H1 (cell line): ENCODE measurements at regions not wholly inside any gene's neighbourhood (a gene's known extent, or its start where the extent isn't known, plus 50 kb on each side); places are given as distances from the start of the nearest gene placed in this dataset.

Source experiments
- CTCF ChIA-PET: fragments of 300-600 bp; sonication (Branson Sonifier 250); formaldehyde crosslinking; loops from one replicate; lab custom pipeline; 2021; ENCODE audit not compliant: partially characterized antibody; lab: Charles Lee
- POLR2A ChIA-PET: fragments of 300-600 bp; sonication (Branson Sonifier 250); formaldehyde crosslinking; loops from one replicate; lab custom pipeline; 2021; ENCODE audit warnings: inconsistent platforms; ENCODE audit not compliant: partially characterized antibody; lab: Charles Lee
- DNase-seq, 2 experiments: peaks; one replicate each; pipeline versions ENCODE4 v3.0.0 to v3.0.0-alpha.2; 2010 to 2022; ENCODE audit warnings: low spot score in 2 of 2, low read depth in 1 of 2, mixed read lengths in 1 of 2
- FAIRE-seq: peaks from 2 replicates; lab custom pipeline; 2011; peaks lifted over from hg19 to GRCh38; lab: Jason Lieb, UNC
- H2AFZ ChIP-seq: 2 replicates; pipeline ENCODE4 v1.8.1; 2012; ENCODE audit warnings: low read length, inconsistent platforms
- H2AK5ac ChIP-seq: 2 replicates; pipeline ENCODE4 v1.6.1; 2013; ENCODE audit warnings: low read depth, low read length
- H2BK120ac ChIP-seq: replicated peaks from 2 replicates; pipeline ENCODE3; 2013; ENCODE audit warnings: low read depth, low read length, inconsistent platforms
- H2BK12ac ChIP-seq: 2 replicates; pipeline ENCODE4 v1.6.1; 2013; ENCODE audit warnings: low read depth, low read length
- H2BK15ac ChIP-seq: 2 replicates; pipeline ENCODE4 v1.6.1; 2013; ENCODE audit warnings: low read length
- H2BK20ac ChIP-seq: 2 replicates; pipeline ENCODE4 v1.6.1; 2013; ENCODE audit warnings: low read length
- H2BK5ac ChIP-seq: 2 replicates; pipeline ENCODE4 v1.6.1; 2013; ENCODE audit warnings: low read depth, low read length
- H3K14ac ChIP-seq: 2 replicates; pipeline ENCODE4 v1.6.1; 2013; ENCODE audit warnings: inconsistent platforms; ENCODE audit not compliant: insufficient read length
- H3K18ac ChIP-seq: 2 replicates; pipeline ENCODE4 v1.6.1; 2013; ENCODE audit warnings: low read length; ENCODE audit errors: extremely low read depth
- H3K23ac ChIP-seq: 2 replicates; pipeline ENCODE4 v1.6.1; 2013; ENCODE audit warnings: inconsistent platforms; ENCODE audit not compliant: insufficient read length
- H3K23me2 ChIP-seq: 2 replicates; pipeline ENCODE4 v1.6.1; 2013; ENCODE audit warnings: low read depth, low read length
- H3K27ac ChIP-seq: 2 replicates; pipeline ENCODE4 v1.6.1; 2011; ENCODE audit warnings: low read depth, low read length, inconsistent platforms
- H3K27me3 ChIP-seq, 4 experiments: replicated peaks in 1 of 4; 1 replicate in 1 of 4; 2 replicates in 3 of 4; pipeline versions ENCODE4 v1.6.1 to v1.8.1; 2011 to 2013; ENCODE audit warnings: low read length in 3 of 4, mild to moderate bottlenecking in 3 of 4, inconsistent platforms in 2 of 4, mixed read lengths in 2 of 4, moderate library complexity in 1 of 4; ENCODE audit not compliant: control insufficient read depth in 3 of 4, insufficient read depth in 3 of 4; ENCODE audit errors: extremely low read depth in 1 of 4
- H3K36me3 ChIP-seq, 4 experiments: 2 replicates each; pipeline versions ENCODE4 v1.6.1 to v1.8.1; 2011 to 2013; ENCODE audit warnings: mild to moderate bottlenecking in 4 of 4, low read length in 3 of 4, moderate library complexity in 2 of 4, control low read depth in 1 of 4, inconsistent platforms in 1 of 4; ENCODE audit not compliant: insufficient read depth in 4 of 4, control insufficient read depth in 2 of 4
- H3K4ac ChIP-seq: replicated peaks from 2 replicates; pipeline ENCODE3; 2013; ENCODE audit warnings: low read length, low read depth, mixed read lengths, inconsistent platforms; ENCODE audit not compliant: insufficient read length
- H3K4me1 ChIP-seq, 4 experiments: replicated peaks in 1 of 4; 1 replicate in 1 of 4; 2 replicates in 3 of 4; pipeline versions ENCODE4 v1.6.1 to v1.8.1; 2011 to 2013; ENCODE audit warnings: low read length in 3 of 4, inconsistent platforms in 2 of 4, mixed read lengths in 1 of 4; ENCODE audit not compliant: insufficient read depth in 4 of 4, control insufficient read depth in 3 of 4
- H3K4me2 ChIP-seq, 2 experiments: 2 replicates each; pipeline versions ENCODE4 v1.6.1 to v1.8.1; 2011 to 2013; ENCODE audit warnings: low read depth in 2 of 2, low read length in 2 of 2, control low read depth in 1 of 2, inconsistent platforms in 1 of 2, mild to moderate bottlenecking in 1 of 2; ENCODE audit not compliant: insufficient read depth in 1 of 2
- H3K4me3 ChIP-seq, 4 experiments: fragments of 200-600, 300-600 bp in 1 of 4; sonication (generic), shearing (Covaris generic), sonication (Bioruptor Twin) in 1 of 4; 2 replicates each; pipeline versions ENCODE4 v1.5.1 to v1.8.1; 2011 to 2016; ENCODE audit warnings: low read length in 4 of 4, low read depth in 3 of 4, control low read depth in 2 of 4, inconsistent platforms in 2 of 4, mild to moderate bottlenecking in 2 of 4, mixed read lengths in 1 of 4, moderate library complexity in 1 of 4; ENCODE audit not compliant: insufficient read depth in 2 of 4; ENCODE audit errors: extremely low read depth in 1 of 4
- H3K56ac ChIP-seq: replicated peaks from 2 replicates; pipeline ENCODE3; 2013; ENCODE audit warnings: low read depth, mild to moderate bottlenecking, mixed read lengths, low read length, inconsistent platforms; ENCODE audit not compliant: insufficient read length
- H3K79me1 ChIP-seq: 2 replicates; pipeline ENCODE4 v1.6.1; 2013; ENCODE audit warnings: low read depth, low read length, control low read depth
- H3K79me2 ChIP-seq, 2 experiments: 2 replicates each; pipeline versions ENCODE4 v1.6.1 to v1.8.1; 2012 to 2013; ENCODE audit warnings: low read length in 2 of 2, mild to moderate bottlenecking in 2 of 2, inconsistent platforms in 1 of 2; ENCODE audit not compliant: insufficient read depth in 2 of 2, control insufficient read depth in 1 of 2
- H3K9ac ChIP-seq, 4 experiments: replicated peaks in 1 of 4; 1 replicate in 1 of 4; 2 replicates in 3 of 4; pipeline versions ENCODE4 v1.6.1 to v1.8.1; 2011 to 2013; ENCODE audit warnings: low read depth in 3 of 4, low read length in 3 of 4, control low read depth in 2 of 4, mild to moderate bottlenecking in 2 of 4, moderate library complexity in 2 of 4, inconsistent platforms in 1 of 4; ENCODE audit errors: extremely low read depth in 1 of 4
- H3K9me3 ChIP-seq, 2 experiments: 2 replicates each; pipeline versions ENCODE4 v1.6.1 to v1.8.1; 2012 to 2013; ENCODE audit warnings: mild to moderate bottlenecking in 2 of 2, moderate library complexity in 2 of 2, control low read depth in 1 of 2, inconsistent platforms in 1 of 2, low read depth in 1 of 2, low read length in 1 of 2, mixed read lengths in 1 of 2; ENCODE audit not compliant: insufficient read depth in 2 of 2
- H4K20me1 ChIP-seq, 2 experiments: replicated peaks in 1 of 2; 2 replicates each; pipeline versions ENCODE3 to v1.8.1; 2011 to 2013; ENCODE audit warnings: inconsistent platforms in 2 of 2, low read length in 2 of 2, mild to moderate bottlenecking in 1 of 2; ENCODE audit not compliant: insufficient read depth in 2 of 2, control insufficient read depth in 1 of 2
- H4K5ac ChIP-seq: 2 replicates; pipeline ENCODE4 v1.6.1; 2013; ENCODE audit warnings: low read length, low read depth, mixed read lengths, inconsistent platforms; ENCODE audit not compliant: insufficient read length
- H4K8ac ChIP-seq: 2 replicates; pipeline ENCODE4 v1.8.0; 2013; ENCODE audit warnings: mild to moderate bottlenecking, moderate library complexity, low read length, inconsistent platforms; ENCODE audit not compliant: insufficient read depth; ENCODE audit errors: extremely low read depth
- H4K91ac ChIP-seq: replicated peaks from 2 replicates; pipeline ENCODE3; 2013; ENCODE audit warnings: low read length, mixed read lengths, inconsistent platforms; ENCODE audit not compliant: insufficient read length
- ATF2 ChIP-seq: IDR thresholded peaks from 2 replicates; pipeline ENCODE4 v1.6.1; 2012; ENCODE audit warnings: low read length, inconsistent platforms
- CTBP2 ChIP-seq: IDR thresholded peaks from 2 replicates; pipeline ENCODE4 v1.7.0; 2011; ENCODE audit warnings: borderline replicate concordance, mild to moderate bottlenecking, moderate library complexity, mixed read lengths, low read length; ENCODE audit not compliant: insufficient read depth, insufficient read length
- EGR1 ChIP-seq: IDR thresholded peaks from 2 replicates; pipeline ENCODE4 v1.6.1; 2011; ENCODE audit warnings: low read depth, low read length, borderline replicate concordance
- SAP30 ChIP-seq: fragments of 300-600 bp; sonication (generic); IDR thresholded peaks from 2 replicates; pipeline ENCODE4 v1.7.1; 2012; ENCODE audit warnings: low read length, moderate library complexity, mild to moderate bottlenecking, inconsistent platforms; ENCODE audit not compliant: insufficient read depth, insufficient replicate concordance
- SP2 ChIP-seq: IDR thresholded peaks from 2 replicates; pipeline ENCODE4 v1.6.1; 2012; ENCODE audit warnings: mild to moderate bottlenecking, low read length, inconsistent platforms
- SUZ12 ChIP-seq: fragments of 200-600 bp; sonication (generic); IDR thresholded peaks from 2 replicates; pipeline ENCODE4 v1.6.1; 2012; ENCODE audit warnings: mild to moderate bottlenecking, inconsistent platforms, low read length, moderate library complexity, mixed read lengths
- WGBS, 2 experiments: shearing (Covaris generic) in 1 of 2; methylation state at CpG; one replicate each; pipeline versions ENCODE4 v1.1.6 to v1.1.7; 2013 to 2015; ENCODE audit warnings: low lambda C conversion rate in 2 of 2, mixed read lengths in 2 of 2, inconsistent platforms in 1 of 2, low coverage in 1 of 2, missing lambda C conversion rate in 1 of 2; ENCODE audit not compliant: insufficient replicate concordance in 2 of 2, insufficient coverage in 1 of 2, insufficient read length in 1 of 2; ENCODE audit errors: extremely low coverage in 1 of 2, missing lambda C conversion rate in 1 of 2; 5-methylcytosine and 5-hydroxymethylcytosine counted together

DNA sequence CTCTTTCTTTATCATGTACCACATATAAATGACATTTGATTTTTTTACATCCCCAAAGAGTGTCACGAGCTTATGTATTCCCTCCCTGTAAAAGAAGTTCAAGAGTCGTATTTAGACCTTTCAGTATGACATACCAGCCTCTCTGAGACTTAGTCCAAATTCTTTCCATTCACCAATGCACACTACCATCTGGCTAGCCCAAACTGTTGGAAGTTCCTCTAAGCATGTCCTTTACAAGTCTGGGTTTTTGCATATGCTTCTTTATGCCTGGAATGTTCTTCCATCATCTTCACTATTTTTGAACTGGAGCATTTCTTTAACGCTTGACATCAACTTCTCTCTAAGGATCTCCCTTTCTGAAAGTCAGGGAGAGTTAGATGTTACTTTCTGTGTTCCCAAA is 68.5 kb upstream of the RGS6 start:
- H3K4me3 ChIP-seq, result no peak overlapping the region
- H3K79me2 ChIP-seq, result no peaks in the 10 kb centered on the region
- no peaks in the 10 kb centered on the region for H4K20me1 ChIP-seq
- H3K4ac ChIP-seq, result no peak overlapping the region
- H4K5ac ChIP-seq, result no peak overlapping the region
- no peak overlapping the region for H3K27ac ChIP-seq
- H4K8ac ChIP-seq, result no peak overlapping the region
- H3K9me3 ChIP-seq, result no peaks in the 10 kb centered on the region
- H4K91ac ChIP-seq, result no peak overlapping the region
- H2AFZ ChIP-seq, result no peak overlapping the region
- FAIRE-seq, result no peak
- ChIA-PET CTCF (interaction anchor here (0.7 to 3.9 kb wide), 2 partner anchors 9 to 109 kb away, joined by 3 to 20 read pairs; no protein-coding TSS in a partner anchor), POLR2A (no interaction called here)
- no peak overlapping the region for H3K56ac ChIP-seq
- no peaks in the 10 kb centered on the region for H3K23me2 ChIP-seq
- no peak overlapping the region for H2BK5ac ChIP-seq
- H3K36me3 ChIP-seq, result no peaks in the 10 kb centered on the region
- H2BK120ac ChIP-seq, result no peak overlapping the region
- no peaks in the 10 kb centered on the region for H3K4me1 ChIP-seq
- H2AK5ac ChIP-seq, result no peak overlapping the region
- H3K18ac ChIP-seq, result no peak overlapping the region
- H3K23ac ChIP-seq, result no peak overlapping the region
- H3K27me3 ChIP-seq, result no peaks in the 10 kb centered on the region; a peak in 1 of 7 replicates
- 86% methylated on average over 3 of the region's 3 CpGs; no CpG with 5 or more reads in 1 of the 2 experiments for WGBS, 2 experiments
- H3K4me2 ChIP-seq, result no peak overlapping the region
- TF ChIP-seq CTBP2 (no peak), SAP30 (no peak), SUZ12 (no peak), EGR1 (no peak), SP2 (no peak), ATF2 (no peak)
- TF ChIP-seq, all 59 proteins: peak for 0
- no peak for DNase-seq
- Histone ChIP-seq H3K9ac (no peak overlapping the region), H3K14ac (no peak overlapping the region), H2BK20ac (no peak overlapping the region), H3K79me1 (no peaks in the 10 kb centered on the region), H2BK15ac (no peak overlapping the region), H2BK12ac (no peak overlapping the region)
